Mesothelial cell of epicardium (in vitro differentiated cells): ENCODE measurements at regions not wholly inside any gene's neighbourhood (a gene's known extent, or its start where the extent isn't known, plus 50 kb on each side); places are given as distances from the start of the nearest gene placed in this dataset.

Experiments used
- DNase-seq, 2 experiments: peaks; one replicate each; pipeline ENCODE4 v3.0.0; 2021; ENCODE audit warnings: low spot score in 2 of 2; ENCODE audit not compliant: unreplicated experiment in 2 of 2
- H3K27ac Mint-ChIP-seq: 2 replicates; pipeline ENCODE4 v1.8.0; 2021; ENCODE audit warnings: mixed read lengths
- H3K27me3 Mint-ChIP-seq: 2 replicates; pipeline ENCODE4 v1.8.0; 2021; ENCODE audit warnings: low read depth, mixed read lengths
- H3K36me3 Mint-ChIP-seq: 2 replicates; pipeline ENCODE4 v1.8.0; 2021; ENCODE audit warnings: mixed read lengths
- H3K4me1 Mint-ChIP-seq: 2 replicates; pipeline ENCODE4 v1.8.0; 2021; ENCODE audit warnings: mixed read lengths
- H3K4me3 Mint-ChIP-seq: 2 replicates; pipeline ENCODE4 v1.8.0; 2021; ENCODE audit warnings: mild to moderate bottlenecking, moderate library complexity, mixed read lengths
- H3K9me3 Mint-ChIP-seq: 2 replicates; pipeline ENCODE4 v1.8.0; 2021; ENCODE audit warnings: mixed read lengths
- TF ChIP-seq, protein P1 (sequence below): fragments of 200-600 bp; sonication (generic); IDR thresholded peaks from one replicate; pipeline ENCODE4 v1.5.0; 2021; ENCODE audit warnings: antibody characterized with exemption; ENCODE audit not compliant: unreplicated experiment

GRCh38 chr11:80886684-80887083 is 1445.9 kb upstream of the TENM4 start:
- H3K9me3 Mint-ChIP-seq = peaks cover under 1% of the 10 kb centered on the region
- TF ChIP-seq, protein P1, sequence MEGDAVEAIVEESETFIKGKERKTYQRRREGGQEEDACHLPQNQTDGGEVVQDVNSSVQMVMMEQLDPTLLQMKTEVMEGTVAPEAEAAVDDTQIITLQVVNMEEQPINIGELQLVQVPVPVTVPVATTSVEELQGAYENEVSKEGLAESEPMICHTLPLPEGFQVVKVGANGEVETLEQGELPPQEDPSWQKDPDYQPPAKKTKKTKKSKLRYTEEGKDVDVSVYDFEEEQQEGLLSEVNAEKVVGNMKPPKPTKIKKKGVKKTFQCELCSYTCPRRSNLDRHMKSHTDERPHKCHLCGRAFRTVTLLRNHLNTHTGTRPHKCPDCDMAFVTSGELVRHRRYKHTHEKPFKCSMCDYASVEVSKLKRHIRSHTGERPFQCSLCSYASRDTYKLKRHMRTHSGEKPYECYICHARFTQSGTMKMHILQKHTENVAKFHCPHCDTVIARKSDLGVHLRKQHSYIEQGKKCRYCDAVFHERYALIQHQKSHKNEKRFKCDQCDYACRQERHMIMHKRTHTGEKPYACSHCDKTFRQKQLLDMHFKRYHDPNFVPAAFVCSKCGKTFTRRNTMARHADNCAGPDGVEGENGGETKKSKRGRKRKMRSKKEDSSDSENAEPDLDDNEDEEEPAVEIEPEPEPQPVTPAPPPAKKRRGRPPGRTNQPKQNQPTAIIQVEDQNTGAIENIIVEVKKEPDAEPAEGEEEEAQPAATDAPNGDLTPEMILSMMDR = no peak
- H3K36me3 Mint-ChIP-seq = no peaks in the 10 kb centered on the region
- H3K27me3 Mint-ChIP-seq = no peaks in the 10 kb centered on the region
- no peak overlapping the region for H3K4me3 Mint-ChIP-seq
- H3K4me1 Mint-ChIP-seq = peaks cover 4% of the 10 kb centered on the region
- H3K27ac Mint-ChIP-seq = no peak overlapping the region
- DNase-seq = no peak

DNA sequence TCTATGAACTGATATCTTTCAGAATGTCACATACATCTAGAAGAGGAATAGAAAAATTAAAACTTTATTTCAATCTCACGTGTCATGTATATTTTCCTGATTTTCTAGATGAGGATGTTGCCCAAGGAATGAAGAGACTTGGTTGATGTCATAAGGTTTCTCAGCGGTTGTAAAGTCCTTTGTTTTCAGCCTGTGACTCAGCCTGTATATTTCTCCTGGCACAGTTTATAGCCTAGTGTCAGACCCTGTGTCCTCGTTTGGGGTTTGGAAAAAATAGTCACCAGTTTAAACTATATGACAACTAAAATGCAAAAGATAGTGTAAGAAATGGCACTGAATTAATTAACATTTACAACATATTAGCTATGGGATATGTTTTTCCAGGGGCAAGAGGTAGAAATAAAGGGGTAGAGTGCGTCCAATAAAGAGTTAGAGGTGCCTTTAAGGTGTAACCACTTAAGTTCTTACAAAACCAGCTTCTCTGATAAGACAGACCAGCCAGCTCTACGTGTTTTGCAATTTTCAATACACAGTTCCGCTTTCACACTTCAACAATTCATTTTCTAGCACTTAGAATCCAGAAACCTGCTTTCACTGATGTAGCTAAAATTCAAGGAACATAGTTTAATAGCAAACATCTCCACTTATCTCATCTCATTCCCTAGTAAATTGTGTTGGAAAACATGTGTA is 1432.6 kb upstream of the TENM4 start:
- H3K27ac Mint-ChIP-seq = no peak overlapping the region
- H3K36me3 Mint-ChIP-seq = no peaks in the 10 kb centered on the region
- TF ChIP-seq, protein P1 = no peak
- H3K27me3 Mint-ChIP-seq = no peaks in the 10 kb centered on the region
- no peaks in the 10 kb centered on the region for H3K9me3 Mint-ChIP-seq
- DNase-seq = no peak
- peaks cover 18% of the 10 kb centered on the region for H3K4me1 Mint-ChIP-seq
- no peak overlapping the region for H3K4me3 Mint-ChIP-seq

- H3K4me3 Mint-ChIP-seq = no peak overlapping the region
- TF ChIP-seq, protein P1 = no peak
- peaks cover 29% of the 10 kb centered on the region for H3K4me1 Mint-ChIP-seq
- H3K27ac Mint-ChIP-seq = no peak overlapping the region
- H3K27me3 Mint-ChIP-seq = no peaks in the 10 kb centered on the region
- no peaks in the 10 kb centered on the region for H3K9me3 Mint-ChIP-seq
- H3K36me3 Mint-ChIP-seq = no peaks in the 10 kb centered on the region
- DNase-seq = no peak
Measured at GRCh38 chr11:80872116-80872728, 1431.4 kb upstream of the TENM4 start.

GRCh38 chr11:80868831-80869230 is 1428.0 kb upstream of the TENM4 start:
- Mint-ChIP-seq H3K27me3 (no peaks in the 10 kb centered on the region), H3K36me3 (no peaks in the 10 kb centered on the region), H3K4me3 (no peak overlapping the region), H3K4me1 (peaks cover 32% of the 10 kb centered on the region), H3K27ac (peak overlapping the region; percentile 78), H3K9me3 (peaks cover 4% of the 10 kb centered on the region)
- no peak for DNase-seq
- TF ChIP-seq, protein P1 = no peak

DNA sequence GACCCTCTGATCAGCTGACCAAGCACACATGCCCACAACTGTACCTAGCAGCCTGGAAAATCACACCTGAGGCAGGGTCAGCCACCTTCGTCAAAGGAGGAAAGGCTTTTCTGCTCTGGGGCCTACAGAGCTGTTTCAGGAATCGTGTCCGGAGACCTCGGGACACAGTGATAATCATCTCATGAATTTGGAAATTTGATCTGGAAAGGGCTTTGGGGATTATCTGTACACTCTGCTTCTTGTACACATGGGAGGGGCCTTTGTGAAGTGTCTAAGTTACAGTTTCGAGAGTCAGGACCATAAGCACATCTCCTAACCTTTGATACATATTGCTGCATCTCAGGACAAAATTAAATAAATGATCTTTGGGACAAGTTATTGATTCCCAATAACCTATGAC is 1421.2 kb upstream of the TENM4 start:
- TF ChIP-seq, protein P1 = no peak
- DNase-seq = no peak
- Mint-ChIP-seq H3K4me1 (peaks cover 29% of the 10 kb centered on the region), H3K36me3 (no peaks in the 10 kb centered on the region), H3K9me3 (peaks cover 7% of the 10 kb centered on the region), H3K27ac (peak overlapping the region; percentile 63), H3K27me3 (no peaks in the 10 kb centered on the region), H3K4me3 (no peak overlapping the region)
